Neural progenitor cell (in vitro differentiated cells): ENCODE measurements at regions not wholly inside any gene's neighbourhood (a gene's known extent, or its start where the extent isn't known, plus 50 kb on each side); places are given as distances from the start of the nearest gene placed in this dataset.

Experiments used
- DNase-seq: peaks from one replicate; pipeline ENCODE4 v3.0.0-alpha.2; 2016; ENCODE audit warnings: low spot score
- H2AFZ ChIP-seq: fragments of 200-600 bp; sonication (generic); replicated peaks from 2 replicates; pipeline ENCODE4 v1.6.1; 2016; ENCODE audit warnings: antibody characterized with exemption
- H3F3A ChIP-seq: fragments of 200-600 bp; sonication (generic); 2 replicates; pipeline ENCODE4 v1.6.1; 2016; ENCODE audit warnings: antibody characterized with exemption, low read depth
- H3K27ac ChIP-seq: fragments of 200-600 bp; sonication (generic); 2 replicates; pipeline ENCODE4 v1.5.1; 2016; ENCODE audit warnings: mild to moderate bottlenecking
- H3K27me3 ChIP-seq: fragments of 200-600 bp; sonication (generic); 2 replicates; pipeline ENCODE4 v1.6.1; 2016; ENCODE audit warnings: mild to moderate bottlenecking, moderate library complexity
- H3K36me3 ChIP-seq: fragments of 200-600 bp; sonication (generic); 2 replicates; pipeline ENCODE4 v1.5.1; 2016
- H3K4me1 ChIP-seq: fragments of 200-600 bp; sonication (generic); 2 replicates; pipeline ENCODE4 v1.6.1; 2016; ENCODE audit warnings: mixed run types
- H3K4me2 ChIP-seq: fragments of 200-600 bp; sonication (generic); 2 replicates; pipeline ENCODE4 v1.6.1; 2016
- H3K4me3 ChIP-seq: fragments of 200-600 bp; sonication (generic); 2 replicates; pipeline ENCODE4 v1.5.1; 2016
- H3K79me2 ChIP-seq: fragments of 200-600 bp; sonication (generic); 2 replicates; pipeline ENCODE4 v1.6.1; 2016; ENCODE audit warnings: low read depth
- H3K9ac ChIP-seq: fragments of 200-600 bp; sonication (generic); 2 replicates; pipeline ENCODE4 v1.6.1; 2016
- H3K9me3 ChIP-seq: fragments of 200-600 bp; sonication (generic); 2 replicates; pipeline ENCODE4 v1.5.1; 2016; ENCODE audit warnings: low read depth
- H4K20me1 ChIP-seq: fragments of 200-600 bp; sonication (generic); 2 replicates; pipeline ENCODE4 v1.6.1; 2016; ENCODE audit warnings: low read depth
- H3K27ac Mint-ChIP-seq: 3 replicates; pipeline ENCODE4 v1.8.0; 2021; ENCODE audit warnings: mixed read lengths
- H3K27me3 Mint-ChIP-seq: 2 replicates; pipeline ENCODE4 v1.8.0; 2022; ENCODE audit warnings: low read depth, mild to moderate bottlenecking, inconsistent platforms, moderate library complexity, mixed read lengths; ENCODE audit not compliant: insufficient read depth
- H3K36me3 Mint-ChIP-seq: 3 replicates; pipeline ENCODE4 v1.8.0; 2021; ENCODE audit warnings: mixed read lengths
- H3K4me1 Mint-ChIP-seq: 3 replicates; pipeline ENCODE4 v1.8.0; 2021; ENCODE audit warnings: mixed read lengths
- H3K4me3 Mint-ChIP-seq: 3 replicates; pipeline ENCODE4 v1.8.0; 2021; ENCODE audit warnings: mild to moderate bottlenecking, moderate library complexity, mixed read lengths
- H3K9me3 Mint-ChIP-seq: 3 replicates; pipeline ENCODE4 v1.8.0; 2020; ENCODE audit warnings: mixed read lengths
- CTCF ChIP-seq: fragments of 200-600 bp; sonication (generic); IDR thresholded peaks from 2 replicates; pipeline ENCODE4 v1.5.1; 2017; ENCODE audit warnings: antibody characterized with exemption, mild to moderate bottlenecking
- EZH2 ChIP-seq: fragments of 200-600 bp; sonication (generic); IDR thresholded peaks from 2 replicates; pipeline ENCODE4 v1.6.1; 2017; ENCODE audit warnings: antibody characterized with exemption, mild to moderate bottlenecking, moderate library complexity
- EZH2phosphoT487 ChIP-seq: fragments of 200-600 bp; sonication (generic); IDR thresholded peaks from 2 replicates; pipeline ENCODE4 v1.6.1; 2017; ENCODE audit warnings: antibody characterized with exemption

- Mint-ChIP-seq H3K27ac (no peak overlapping the region), H3K36me3 (no peaks in the 10 kb centered on the region), H3K27me3 (no peaks in the 10 kb centered on the region), H3K9me3 (peaks cover 7% of the 10 kb centered on the region), H3K4me3 (no peak overlapping the region), H3K4me1 (peaks cover 22% of the 10 kb centered on the region)
- H3K4me3 ChIP-seq, result no peak overlapping the region
- H3K4me1 ChIP-seq, result peaks cover 6% of the 10 kb centered on the region
- H3K79me2 ChIP-seq, result no peaks in the 10 kb centered on the region
- H3K4me2 ChIP-seq, result no peak overlapping the region
- H3K9me3 ChIP-seq, result no peaks in the 10 kb centered on the region
- no peak for TF ChIP-seq CTCF
- no peak for TF ChIP-seq EZH2
- no peak for TF ChIP-seq EZH2phosphoT487
- H3K27ac ChIP-seq, result no peak overlapping the region
- H2AFZ ChIP-seq, result no peak overlapping the region
- no peaks in the 10 kb centered on the region for H3K36me3 ChIP-seq
- no peak for DNase-seq
- H3F3A ChIP-seq, result no peaks in the 10 kb centered on the region
- H3K27me3 ChIP-seq, result no peaks in the 10 kb centered on the region
- H3K9ac ChIP-seq, result no peak overlapping the region
- no peaks in the 10 kb centered on the region for H4K20me1 ChIP-seq
These were observed 1059.8 kb downstream of the UQCRFS1 start for GRCh38 chr19:28153123-28153522.

GRCh38 chr19:28152195-28152594 lies 1060.8 kb downstream of the UQCRFS1 start:
- H3K9me3 ChIP-seq, result no peaks in the 10 kb centered on the region
- DNase-seq, result no peak
- no peak overlapping the region for H2AFZ ChIP-seq
- H3K27ac ChIP-seq, result no peak overlapping the region
- no peak overlapping the region for H3K4me3 Mint-ChIP-seq
- H3K4me3 ChIP-seq, result no peak overlapping the region
- no peaks in the 10 kb centered on the region for H4K20me1 ChIP-seq
- no peaks in the 10 kb centered on the region for H3K79me2 ChIP-seq
- no peak overlapping the region for H3K4me2 ChIP-seq
- H3K9me3 Mint-ChIP-seq, result peaks cover 3% of the 10 kb centered on the region
- peaks cover 22% of the 10 kb centered on the region for H3K4me1 Mint-ChIP-seq
- no peaks in the 10 kb centered on the region for H3K27me3 Mint-ChIP-seq
- peaks cover 6% of the 10 kb centered on the region for H3K4me1 ChIP-seq
- H3K36me3 Mint-ChIP-seq, result no peaks in the 10 kb centered on the region
- no peaks in the 10 kb centered on the region for H3K36me3 ChIP-seq
- no peaks in the 10 kb centered on the region for H3F3A ChIP-seq
- TF ChIP-seq EZH2phosphoT487, result no peak
- no peak for TF ChIP-seq CTCF
- no peak for TF ChIP-seq EZH2
- H3K27ac Mint-ChIP-seq, result no peak overlapping the region
- H3K27me3 ChIP-seq, result no peaks in the 10 kb centered on the region
- no peak overlapping the region for H3K9ac ChIP-seq

- H3K27ac ChIP-seq, result no peak overlapping the region
- H3K27me3 Mint-ChIP-seq, result peaks cover 2% of the 10 kb centered on the region
- no peak overlapping the region for H3K27ac Mint-ChIP-seq
- no peak overlapping the region for H3K4me2 ChIP-seq
- no peak for DNase-seq
- H3K4me1 ChIP-seq, result peaks cover 6% of the 10 kb centered on the region
- no peak overlapping the region for H3K4me3 ChIP-seq
- no peaks in the 10 kb centered on the region for H3K79me2 ChIP-seq
- H3K9me3 Mint-ChIP-seq, result peaks cover 3% of the 10 kb centered on the region
- no peak for TF ChIP-seq EZH2
- no peak for TF ChIP-seq CTCF
- no peaks in the 10 kb centered on the region for H3K36me3 Mint-ChIP-seq
- H3K4me1 Mint-ChIP-seq, result peaks cover 22% of the 10 kb centered on the region
- no peaks in the 10 kb centered on the region for H3K9me3 ChIP-seq
- H3K9ac ChIP-seq, result no peak overlapping the region
- H4K20me1 ChIP-seq, result no peaks in the 10 kb centered on the region
- no peak overlapping the region for H3K4me3 Mint-ChIP-seq
- H2AFZ ChIP-seq, result peak overlapping the region; percentile 6
- no peaks in the 10 kb centered on the region for H3F3A ChIP-seq
- H3K27me3 ChIP-seq, result no peaks in the 10 kb centered on the region
- no peaks in the 10 kb centered on the region for H3K36me3 ChIP-seq
These were observed 1062.8 kb downstream of the UQCRFS1 start for GRCh38 chr19:28150129-28150528.

GRCh38 chr19:28148554-28148953 lies 1064.4 kb downstream of the UQCRFS1 start:
- H3K27ac Mint-ChIP-seq, result no peak overlapping the region
- H3K4me2 ChIP-seq, result no peak overlapping the region
- peaks cover 3% of the 10 kb centered on the region for H3K9me3 Mint-ChIP-seq
- no peak overlapping the region for H3K4me3 Mint-ChIP-seq
- no peaks in the 10 kb centered on the region for H3F3A ChIP-seq
- H3K36me3 ChIP-seq, result no peaks in the 10 kb centered on the region
- H3K9me3 ChIP-seq, result no peaks in the 10 kb centered on the region
- H3K4me3 ChIP-seq, result no peak overlapping the region
- H4K20me1 ChIP-seq, result no peaks in the 10 kb centered on the region
- H3K36me3 Mint-ChIP-seq, result no peaks in the 10 kb centered on the region
- DNase-seq, result no peak
- peaks cover 22% of the 10 kb centered on the region for H3K4me1 Mint-ChIP-seq
- no peaks in the 10 kb centered on the region for H3K27me3 ChIP-seq
- no peak overlapping the region for H2AFZ ChIP-seq
- H3K27me3 Mint-ChIP-seq, result peaks cover 4% of the 10 kb centered on the region
- H3K9ac ChIP-seq, result no peak overlapping the region
- no peak overlapping the region for H3K27ac ChIP-seq
- H3K79me2 ChIP-seq, result no peaks in the 10 kb centered on the region
- TF ChIP-seq CTCF (no peak), EZH2 (no peak), EZH2phosphoT487 (no peak)
- H3K4me1 ChIP-seq, result peaks cover 6% of the 10 kb centered on the region
